Esophagus squamous epithelium (tissue), 4 donors: ENCODE measurements at regions not wholly inside any gene's neighbourhood (a gene's known extent, or its start where the extent isn't known, plus 50 kb on each side); places are given as distances from the start of the nearest gene placed in this dataset.

Source experiments
- CTCF ChIP-seq, 6 experiments: fragments of 450-650 bp in 4 of 6; fragments of 200-600 bp in 2 of 6; sonication (generic) in 2 of 6; IDR thresholded peaks; one replicate each; pipeline ENCODE4 v1.5.1; 2016 to 2019; ENCODE audit warnings: antibody characterized with exemption in 6 of 6, mild to moderate bottlenecking in 4 of 6, moderate library complexity in 4 of 6
- POLR2A ChIP-seq, 4 donors: fragments of 450-650 bp; IDR thresholded peaks; one replicate each; pipeline ENCODE4 v1.6.1; 2017; ENCODE audit warnings: antibody characterized with exemption in 4 of 4, mild to moderate bottlenecking in 4 of 4, moderate library complexity in 3 of 4

GRCh38 chr4:116066711-116067245 is 953.4 kb upstream of the NDST4 start:
- TF ChIP-seq CTCF (IDR thresholded peaks at IDR 0.05) (no peak), POLR2A (IDR thresholded peaks at IDR 0.05) (no peak)
